SU-DHL-6 (cell line): ENCODE measurements at regions not wholly inside any gene's neighbourhood (a gene's known extent, or its start where the extent isn't known, plus 50 kb on each side); places are given as distances from the start of the nearest gene placed in this dataset.

Source experiments
- EZH2phosphoT487 ChIP-seq: fragments of 200-600 bp; sonication (generic), shearing (Covaris generic); conservative IDR thresholded peaks from 2 replicates; pipeline ENCODE4 v1.6.1; 2018; ENCODE audit warnings: mild to moderate bottlenecking, antibody characterized with exemption, low read length, moderate library complexity, mixed read lengths
- TF ChIP-seq, protein P1 (sequence below): fragments of 200-600 bp; sonication (generic); IDR thresholded peaks from one replicate; pipeline ENCODE4 v1.5.1; 2017; ENCODE audit warnings: antibody characterized with exemption, mild to moderate bottlenecking, low read length, moderate library complexity; ENCODE audit not compliant: insufficient read depth, poor library complexity, severe bottlenecking

DNA sequence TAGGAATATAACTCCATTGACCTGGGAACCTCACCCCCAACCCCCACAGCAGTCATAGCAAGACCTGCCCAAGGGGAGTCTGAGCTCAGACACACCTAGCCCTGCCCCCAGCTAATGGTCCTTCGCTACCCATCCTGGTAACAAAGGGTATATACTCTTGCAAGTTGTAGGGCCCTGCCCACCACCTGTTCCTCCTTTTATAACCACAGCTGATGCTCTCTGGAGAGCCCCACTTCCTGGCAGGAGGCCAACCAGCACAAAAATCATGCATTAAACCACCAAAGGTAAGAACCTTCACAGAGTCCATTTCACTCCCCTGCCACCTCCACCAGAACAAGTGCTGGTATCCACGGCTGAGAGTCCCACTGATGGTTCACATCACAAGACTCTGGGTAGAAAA lies 1195.3 kb upstream of the SEMA6A start:
- TF ChIP-seq, protein P1, sequence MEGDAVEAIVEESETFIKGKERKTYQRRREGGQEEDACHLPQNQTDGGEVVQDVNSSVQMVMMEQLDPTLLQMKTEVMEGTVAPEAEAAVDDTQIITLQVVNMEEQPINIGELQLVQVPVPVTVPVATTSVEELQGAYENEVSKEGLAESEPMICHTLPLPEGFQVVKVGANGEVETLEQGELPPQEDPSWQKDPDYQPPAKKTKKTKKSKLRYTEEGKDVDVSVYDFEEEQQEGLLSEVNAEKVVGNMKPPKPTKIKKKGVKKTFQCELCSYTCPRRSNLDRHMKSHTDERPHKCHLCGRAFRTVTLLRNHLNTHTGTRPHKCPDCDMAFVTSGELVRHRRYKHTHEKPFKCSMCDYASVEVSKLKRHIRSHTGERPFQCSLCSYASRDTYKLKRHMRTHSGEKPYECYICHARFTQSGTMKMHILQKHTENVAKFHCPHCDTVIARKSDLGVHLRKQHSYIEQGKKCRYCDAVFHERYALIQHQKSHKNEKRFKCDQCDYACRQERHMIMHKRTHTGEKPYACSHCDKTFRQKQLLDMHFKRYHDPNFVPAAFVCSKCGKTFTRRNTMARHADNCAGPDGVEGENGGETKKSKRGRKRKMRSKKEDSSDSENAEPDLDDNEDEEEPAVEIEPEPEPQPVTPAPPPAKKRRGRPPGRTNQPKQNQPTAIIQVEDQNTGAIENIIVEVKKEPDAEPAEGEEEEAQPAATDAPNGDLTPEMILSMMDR = no peak
- TF ChIP-seq EZH2phosphoT487 = no peak
